GM23338 (cell line): ENCODE measurements at regions not wholly inside any gene's neighbourhood (a gene's known extent, or its start where the extent isn't known, plus 50 kb on each side); places are given as distances from the start of the nearest gene placed in this dataset.

Experiments used
- ATAC-seq: fragments of 200-7000 bp; cut with Tn5 transposase; 3 replicates; pipeline ENCODE4 v1.9.1; 2020
- DNase-seq: peaks from one replicate; pipeline ENCODE4 v3.0.0-alpha.2; 2015; ENCODE audit warnings: low spot score
- H2AFZ ChIP-seq: fragments of 200-600 bp; sonication (generic); 2 replicates; pipeline ENCODE4 v1.8.0; 2016; ENCODE audit warnings: antibody characterized with exemption, mild to moderate bottlenecking, moderate library complexity
- H3F3A ChIP-seq: fragments of 200-600 bp; sonication (generic); replicated peaks from 2 replicates; pipeline ENCODE4 v1.8.0; 2017; ENCODE audit warnings: antibody characterized with exemption, mixed run types, low read depth
- H3K27ac ChIP-seq: fragments of 200-600 bp; sonication (generic); 2 replicates; pipeline ENCODE4 v1.6.1; 2016; ENCODE audit warnings: low read depth
- H3K27me3 ChIP-seq: fragments of 200-600 bp; sonication (generic); 2 replicates; pipeline ENCODE4 v1.8.0; 2016; ENCODE audit warnings: mild to moderate bottlenecking, mixed run types, moderate library complexity; ENCODE audit not compliant: insufficient read depth
- H3K36me3 ChIP-seq: fragments of 200-600 bp; sonication (generic); 2 replicates; pipeline ENCODE4 v1.8.0; 2016; ENCODE audit warnings: mild to moderate bottlenecking; ENCODE audit not compliant: insufficient read depth
- H3K4me1 ChIP-seq: fragments of 200-600 bp; sonication (generic); 2 replicates; pipeline ENCODE4 v1.8.0; 2016; ENCODE audit warnings: mild to moderate bottlenecking, moderate library complexity; ENCODE audit not compliant: insufficient read depth
- H3K4me2 ChIP-seq: fragments of 200-600 bp; sonication (generic); 2 replicates; pipeline ENCODE4 v1.7.1; 2017; ENCODE audit warnings: mixed run types
- H3K4me3 ChIP-seq: fragments of 200-600 bp; sonication (generic); 2 replicates; pipeline ENCODE4 v1.6.1; 2016; ENCODE audit warnings: mixed run types
- H3K79me2 ChIP-seq: fragments of 200-600 bp; sonication (generic); replicated peaks from 2 replicates; pipeline ENCODE4 v1.8.0; 2017; ENCODE audit warnings: mild to moderate bottlenecking; ENCODE audit not compliant: insufficient read depth
- H3K9me2 ChIP-seq: fragments of 200-600 bp; sonication (generic); 2 replicates; pipeline ENCODE4 v1.8.0; 2017; ENCODE audit not compliant: insufficient read depth
- H4K20me1 ChIP-seq: fragments of 200-600 bp; sonication (generic); replicated peaks from 2 replicates; pipeline ENCODE4 v1.8.0; 2017; ENCODE audit warnings: mild to moderate bottlenecking; ENCODE audit not compliant: insufficient read depth
- H3K27ac Mint-ChIP-seq: 2 replicates; pipeline ENCODE4 v1.8.0; 2020; ENCODE audit warnings: inconsistent platforms, mild to moderate bottlenecking, moderate library complexity, mixed read lengths
- H3K27me3 Mint-ChIP-seq: 3 replicates; pipeline ENCODE4 v1.8.0; 2022; ENCODE audit warnings: low read depth, mild to moderate bottlenecking, moderate library complexity, mixed read lengths, inconsistent platforms; ENCODE audit not compliant: insufficient read depth, poor library complexity
- H3K36me3 Mint-ChIP-seq: 3 replicates; pipeline ENCODE4 v1.8.0; 2021; ENCODE audit warnings: low read depth, mild to moderate bottlenecking, inconsistent platforms, moderate library complexity, mixed read lengths
- H3K4me1 Mint-ChIP-seq: 3 replicates; pipeline ENCODE4 v1.8.0; 2020; ENCODE audit warnings: mild to moderate bottlenecking, inconsistent platforms, mixed read lengths
- H3K4me3 Mint-ChIP-seq: 3 replicates; pipeline ENCODE4 v1.8.0; 2021; ENCODE audit warnings: moderate library complexity, mild to moderate bottlenecking, inconsistent platforms, mixed read lengths
- H3K9me3 Mint-ChIP-seq: 3 replicates; pipeline ENCODE4 v1.8.0; 2020; ENCODE audit warnings: moderate library complexity, mild to moderate bottlenecking, inconsistent platforms, mixed read lengths
- CREB1 ChIP-seq: fragments of 250-450 bp; sonication (Bioruptor Pico); IDR thresholded peaks from 2 replicates; pipeline ENCODE4 v1.5.0; 2020; ENCODE audit warnings: low read depth, mild to moderate bottlenecking, moderate library complexity
- REST ChIP-seq: IDR thresholded peaks from one replicate; pipeline ENCODE4 v1.6.1; 2018; ENCODE audit warnings: antibody characterized with exemption; ENCODE audit not compliant: unreplicated experiment
- STAT1 ChIP-seq: IDR thresholded peaks from one replicate; pipeline ENCODE4 v1.6.1; 2016; ENCODE audit warnings: antibody characterized with exemption; ENCODE audit not compliant: unreplicated experiment
- ZNF331 ChIP-seq: fragments of 250-450 bp; sonication (Bioruptor Pico); IDR thresholded peaks from 2 replicates; pipeline ENCODE4 v1.5.0; 2020; ENCODE audit warnings: low read depth, mild to moderate bottlenecking, moderate library complexity
- TF ChIP-seq, protein P1 (sequence below): fragments of 250-450 bp; sonication (Bioruptor Pico); IDR thresholded peaks from 2 replicates; pipeline ENCODE4 v1.5.0; 2020; ENCODE audit warnings: mild to moderate bottlenecking, moderate library complexity
- TF ChIP-seq, protein P2 (sequence below), 2 experiments: fragments of 200-600 bp in 1 of 2; sonication (generic) in 1 of 2; conservative IDR thresholded peaks; 2 replicates each; pipeline versions ENCODE4 v1.5.1 to v1.6.1; 2016 to 2017; ENCODE audit warnings: antibody characterized with exemption in 2 of 2, low read depth in 2 of 2, mild to moderate bottlenecking in 2 of 2, moderate library complexity in 1 of 2
- TF ChIP-seq, protein P3 (sequence below): IDR thresholded peaks from 2 replicates; pipeline ENCODE4 v1.6.1; 2016; ENCODE audit warnings: antibody characterized with exemption

DNA sequence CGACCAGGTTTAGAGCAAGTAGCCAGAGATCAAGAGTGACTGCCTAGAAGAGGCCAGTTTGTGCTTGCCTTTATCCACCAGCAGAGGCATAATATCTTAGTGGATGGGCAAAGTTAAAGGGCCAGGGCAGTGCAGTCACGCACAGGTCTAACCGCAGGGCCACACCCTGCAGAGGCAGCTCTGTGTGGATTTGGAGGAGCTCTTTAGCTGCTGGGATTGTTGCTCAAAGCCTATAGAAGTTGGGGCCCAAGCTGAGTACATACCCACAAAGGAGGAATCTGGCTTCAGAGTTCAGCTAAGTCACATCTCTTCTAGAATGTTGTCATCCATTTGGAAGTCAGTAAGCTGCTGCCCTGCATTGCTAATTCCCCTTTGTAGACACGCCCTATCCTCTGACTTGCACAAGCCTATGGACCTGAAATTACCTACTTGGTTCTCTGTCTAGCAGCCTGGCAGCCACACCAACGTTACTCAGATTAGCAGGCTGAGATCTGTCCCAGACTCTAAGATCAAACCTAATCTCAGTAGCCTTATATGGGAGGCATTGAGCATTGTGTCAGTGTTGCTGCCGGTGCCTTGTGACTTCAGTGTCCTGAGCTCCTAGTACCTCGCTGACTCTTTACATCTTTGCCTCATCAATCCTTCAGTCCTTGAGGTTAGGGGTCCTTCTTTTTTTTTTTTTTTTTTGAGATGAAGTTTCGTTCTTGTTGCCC is 102.9 kb upstream of the STARD13 start:
- H3K36me3 ChIP-seq: no peaks in the 10 kb centered on the region
- H3K4me2 ChIP-seq: no peak overlapping the region

More for the DNA sequence above, 102.9 kb upstream of the STARD13 start:
- H3K9me2 ChIP-seq: no peaks in the 10 kb centered on the region
- DNase-seq (no peak), ATAC-seq (peak; percentile 61)
- Mint-ChIP-seq H3K27me3 (no peaks in the 10 kb centered on the region), H3K4me1 (peaks cover 12% of the 10 kb centered on the region), H3K27ac (no peak overlapping the region), H3K36me3 (no peaks in the 10 kb centered on the region), H3K4me3 (no peak overlapping the region), H3K9me3 (no peaks in the 10 kb centered on the region; the same call in 2 of the 3 replicates)
- no peaks in the 10 kb centered on the region for H4K20me1 ChIP-seq
- peaks cover 5% of the 10 kb centered on the region; the same call in 1 of the 2 replicates for H3K4me1 ChIP-seq
- no peak overlapping the region for H3K4me3 ChIP-seq
- TF ChIP-seq STAT1: no peak
- TF ChIP-seq, protein P1, sequence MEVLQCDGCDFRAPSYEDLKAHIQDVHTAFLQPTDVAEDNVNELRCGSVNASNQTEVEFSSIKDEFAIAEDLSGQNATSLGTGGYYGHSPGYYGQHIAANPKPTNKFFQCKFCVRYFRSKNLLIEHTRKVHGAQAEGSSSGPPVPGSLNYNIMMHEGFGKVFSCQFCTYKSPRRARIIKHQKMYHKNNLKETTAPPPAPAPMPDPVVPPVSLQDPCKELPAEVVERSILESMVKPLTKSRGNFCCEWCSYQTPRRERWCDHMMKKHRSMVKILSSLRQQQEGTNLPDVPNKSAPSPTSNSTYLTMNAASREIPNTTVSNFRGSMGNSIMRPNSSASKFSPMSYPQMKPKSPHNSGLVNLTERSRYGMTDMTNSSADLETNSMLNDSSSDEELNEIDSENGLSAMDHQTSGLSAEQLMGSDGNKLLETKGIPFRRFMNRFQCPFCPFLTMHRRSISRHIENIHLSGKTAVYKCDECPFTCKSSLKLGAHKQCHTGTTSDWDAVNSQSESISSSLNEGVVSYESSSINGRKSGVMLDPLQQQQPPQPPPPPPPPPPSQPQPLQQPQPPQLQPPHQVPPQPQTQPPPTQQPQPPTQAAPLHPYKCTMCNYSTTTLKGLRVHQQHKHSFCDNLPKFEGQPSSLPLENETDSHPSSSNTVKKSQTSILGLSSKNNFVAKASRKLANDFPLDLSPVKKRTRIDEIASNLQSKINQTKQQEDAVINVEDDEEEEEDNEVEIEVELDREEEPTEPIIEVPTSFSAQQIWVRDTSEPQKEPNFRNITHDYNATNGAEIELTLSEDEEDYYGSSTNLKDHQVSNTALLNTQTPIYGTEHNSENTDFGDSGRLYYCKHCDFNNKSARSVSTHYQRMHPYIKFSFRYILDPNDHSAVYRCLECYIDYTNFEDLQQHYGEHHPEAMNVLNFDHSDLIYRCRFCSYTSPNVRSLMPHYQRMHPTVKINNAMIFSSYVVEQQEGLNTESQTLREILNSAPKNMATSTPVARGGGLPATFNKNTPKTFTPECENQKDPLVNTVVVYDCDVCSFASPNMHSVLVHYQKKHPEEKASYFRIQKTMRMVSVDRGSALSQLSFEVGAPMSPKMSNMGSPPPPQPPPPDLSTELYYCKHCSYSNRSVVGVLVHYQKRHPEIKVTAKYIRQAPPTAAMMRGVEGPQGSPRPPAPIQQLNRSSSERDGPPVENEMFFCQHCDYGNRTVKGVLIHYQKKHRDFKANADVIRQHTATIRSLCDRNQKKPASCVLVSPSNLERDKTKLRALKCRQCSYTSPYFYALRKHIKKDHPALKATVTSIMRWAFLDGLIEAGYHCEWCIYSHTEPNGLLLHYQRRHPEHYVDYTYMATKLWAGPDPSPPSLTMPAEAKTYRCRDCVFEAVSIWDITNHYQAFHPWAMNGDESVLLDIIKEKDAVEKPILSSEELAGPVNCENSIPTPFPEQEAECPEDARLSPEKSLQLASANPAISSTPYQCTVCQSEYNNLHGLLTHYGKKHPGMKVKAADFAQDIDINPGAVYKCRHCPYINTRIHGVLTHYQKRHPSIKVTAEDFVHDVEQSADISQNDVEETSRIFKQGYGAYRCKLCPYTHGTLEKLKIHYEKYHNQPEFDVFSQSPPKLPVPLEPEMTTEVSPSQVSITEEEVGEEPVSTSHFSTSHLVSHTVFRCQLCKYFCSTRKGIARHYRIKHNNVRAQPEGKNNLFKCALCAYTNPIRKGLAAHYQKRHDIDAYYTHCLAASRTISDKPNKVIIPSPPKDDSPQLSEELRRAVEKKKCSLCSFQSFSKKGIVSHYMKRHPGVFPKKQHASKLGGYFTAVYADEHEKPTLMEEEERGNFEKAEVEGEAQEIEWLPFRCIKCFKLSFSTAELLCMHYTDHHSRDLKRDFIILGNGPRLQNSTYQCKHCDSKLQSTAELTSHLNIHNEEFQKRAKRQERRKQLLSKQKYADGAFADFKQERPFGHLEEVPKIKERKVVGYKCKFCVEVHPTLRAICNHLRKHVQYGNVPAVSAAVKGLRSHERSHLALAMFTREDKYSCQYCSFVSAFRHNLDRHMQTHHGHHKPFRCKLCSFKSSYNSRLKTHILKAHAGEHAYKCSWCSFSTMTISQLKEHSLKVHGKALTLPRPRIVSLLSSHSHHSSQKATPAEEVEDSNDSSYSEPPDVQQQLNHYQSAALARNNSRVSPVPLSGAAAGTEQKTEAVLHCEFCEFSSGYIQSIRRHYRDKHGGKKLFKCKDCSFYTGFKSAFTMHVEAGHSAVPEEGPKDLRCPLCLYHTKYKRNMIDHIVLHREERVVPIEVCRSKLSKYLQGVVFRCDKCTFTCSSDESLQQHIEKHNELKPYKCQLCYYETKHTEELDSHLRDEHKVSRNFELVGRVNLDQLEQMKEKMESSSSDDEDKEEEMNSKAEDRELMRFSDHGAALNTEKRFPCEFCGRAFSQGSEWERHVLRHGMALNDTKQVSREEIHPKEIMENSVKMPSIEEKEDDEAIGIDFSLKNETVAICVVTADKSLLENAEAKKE (CRISPR knock-in tag): no peak
- TF ChIP-seq, protein P2, sequence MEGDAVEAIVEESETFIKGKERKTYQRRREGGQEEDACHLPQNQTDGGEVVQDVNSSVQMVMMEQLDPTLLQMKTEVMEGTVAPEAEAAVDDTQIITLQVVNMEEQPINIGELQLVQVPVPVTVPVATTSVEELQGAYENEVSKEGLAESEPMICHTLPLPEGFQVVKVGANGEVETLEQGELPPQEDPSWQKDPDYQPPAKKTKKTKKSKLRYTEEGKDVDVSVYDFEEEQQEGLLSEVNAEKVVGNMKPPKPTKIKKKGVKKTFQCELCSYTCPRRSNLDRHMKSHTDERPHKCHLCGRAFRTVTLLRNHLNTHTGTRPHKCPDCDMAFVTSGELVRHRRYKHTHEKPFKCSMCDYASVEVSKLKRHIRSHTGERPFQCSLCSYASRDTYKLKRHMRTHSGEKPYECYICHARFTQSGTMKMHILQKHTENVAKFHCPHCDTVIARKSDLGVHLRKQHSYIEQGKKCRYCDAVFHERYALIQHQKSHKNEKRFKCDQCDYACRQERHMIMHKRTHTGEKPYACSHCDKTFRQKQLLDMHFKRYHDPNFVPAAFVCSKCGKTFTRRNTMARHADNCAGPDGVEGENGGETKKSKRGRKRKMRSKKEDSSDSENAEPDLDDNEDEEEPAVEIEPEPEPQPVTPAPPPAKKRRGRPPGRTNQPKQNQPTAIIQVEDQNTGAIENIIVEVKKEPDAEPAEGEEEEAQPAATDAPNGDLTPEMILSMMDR (conservative IDR thresholded peaks at IDR 0.05; ENCODE audit: low read depth in 2 of 2): peak in 1 of 2 experiments; percentile 24; a peak in 1 of 4 replicates
- no peak for TF ChIP-seq REST
- TF ChIP-seq, protein P3, sequence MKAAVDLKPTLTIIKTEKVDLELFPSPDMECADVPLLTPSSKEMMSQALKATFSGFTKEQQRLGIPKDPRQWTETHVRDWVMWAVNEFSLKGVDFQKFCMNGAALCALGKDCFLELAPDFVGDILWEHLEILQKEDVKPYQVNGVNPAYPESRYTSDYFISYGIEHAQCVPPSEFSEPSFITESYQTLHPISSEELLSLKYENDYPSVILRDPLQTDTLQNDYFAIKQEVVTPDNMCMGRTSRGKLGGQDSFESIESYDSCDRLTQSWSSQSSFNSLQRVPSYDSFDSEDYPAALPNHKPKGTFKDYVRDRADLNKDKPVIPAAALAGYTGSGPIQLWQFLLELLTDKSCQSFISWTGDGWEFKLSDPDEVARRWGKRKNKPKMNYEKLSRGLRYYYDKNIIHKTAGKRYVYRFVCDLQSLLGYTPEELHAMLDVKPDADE: no peak
- TF ChIP-seq ZNF331 (CRISPR knock-in tag): no peak
- TF ChIP-seq CREB1 (CRISPR knock-in tag): no peak
- no peaks in the 10 kb centered on the region for H3K27me3 ChIP-seq
- H3F3A ChIP-seq: no peaks in the 10 kb centered on the region
- no peak overlapping the region for H3K27ac ChIP-seq
- H3K79me2 ChIP-seq: no peaks in the 10 kb centered on the region
- peak overlapping the region; percentile 38; the same call in 1 of the 2 replicates for H2AFZ ChIP-seq
